HG02938 (cell line): ENCODE measurements at regions not wholly inside any gene's neighbourhood (a gene's known extent, or its start where the extent isn't known, plus 50 kb on each side); places are given as distances from the start of the nearest gene placed in this dataset.

Source experiments
- ATAC-seq: cut with Tn5 transposase; IDR thresholded peaks from one replicate; pipeline ENCODE4 v1.9.1; 2021; ENCODE audit warnings: mild to moderate bottlenecking, moderate library complexity; ENCODE audit not compliant: unreplicated experiment

GRCh38 chr3:177944228-177944661 is 592.0 kb upstream of the KCNMB2 start:
- no peak for ATAC-seq

DNA sequence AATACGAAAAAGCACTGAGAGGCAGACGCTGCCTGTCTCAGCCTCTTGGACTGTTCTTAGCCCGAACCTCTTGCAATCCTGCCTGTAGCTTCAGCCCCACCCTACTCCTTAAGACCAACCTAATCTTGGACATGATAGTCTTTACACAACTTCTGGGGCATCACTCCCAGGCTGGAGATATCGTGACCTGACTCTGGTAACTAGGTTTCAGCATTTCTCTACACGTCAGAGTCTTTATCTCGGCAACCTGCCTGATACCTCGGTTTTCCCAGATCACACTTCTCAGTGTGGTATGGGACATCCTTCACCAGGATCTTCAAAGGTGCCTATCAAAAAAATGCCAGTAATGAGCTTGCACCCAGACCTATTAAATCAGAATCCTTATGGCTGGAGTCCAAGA is 590.2 kb upstream of the KCNMB2 start:
- ATAC-seq, result no peak

GRCh38 chr3:177946497-177946896 is 589.7 kb upstream of the KCNMB2 start:
- ATAC-seq, result no peak

GRCh38 chr3:177946936-177947335 is 589.3 kb upstream of the KCNMB2 start:
- no peak for ATAC-seq

- ATAC-seq, result no peak
These were observed 588.3 kb upstream of the KCNMB2 start for GRCh38 chr3:177947901-177948300.

DNA sequence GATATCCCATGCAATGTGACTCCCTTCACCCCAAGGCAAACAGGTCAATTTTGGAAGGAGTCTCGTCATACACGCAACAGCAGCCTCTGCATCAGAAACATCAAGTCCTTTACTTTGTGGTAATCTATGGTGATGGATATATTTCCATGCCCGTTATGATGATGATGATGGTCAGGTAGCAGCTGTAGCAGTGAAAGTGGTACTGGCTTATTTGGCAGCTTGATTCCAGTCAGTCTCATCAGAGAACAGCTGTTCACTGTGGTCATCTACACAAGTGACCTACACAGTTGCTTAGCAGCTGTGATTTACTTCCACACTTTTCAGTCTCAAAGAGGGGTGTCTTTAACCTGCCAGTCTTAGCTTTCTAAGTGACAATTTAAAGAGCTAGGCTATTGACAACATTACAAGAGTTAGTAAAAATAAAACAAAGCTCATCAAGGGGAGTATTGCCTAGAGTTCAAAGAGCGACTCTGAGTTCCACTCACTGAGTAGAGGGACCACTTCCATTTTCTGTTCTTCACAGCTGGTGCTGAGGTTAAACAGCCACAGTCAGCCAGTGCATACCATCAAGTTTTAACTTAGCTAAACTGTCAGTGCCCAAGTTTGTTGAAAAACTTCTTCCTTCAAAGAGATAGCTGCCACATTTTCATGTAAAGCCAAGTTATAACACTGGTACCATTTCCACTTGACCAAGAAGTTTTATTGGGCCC is 587.4 kb upstream of the KCNMB2 start:
- peak; percentile 68 for ATAC-seq

DNA sequence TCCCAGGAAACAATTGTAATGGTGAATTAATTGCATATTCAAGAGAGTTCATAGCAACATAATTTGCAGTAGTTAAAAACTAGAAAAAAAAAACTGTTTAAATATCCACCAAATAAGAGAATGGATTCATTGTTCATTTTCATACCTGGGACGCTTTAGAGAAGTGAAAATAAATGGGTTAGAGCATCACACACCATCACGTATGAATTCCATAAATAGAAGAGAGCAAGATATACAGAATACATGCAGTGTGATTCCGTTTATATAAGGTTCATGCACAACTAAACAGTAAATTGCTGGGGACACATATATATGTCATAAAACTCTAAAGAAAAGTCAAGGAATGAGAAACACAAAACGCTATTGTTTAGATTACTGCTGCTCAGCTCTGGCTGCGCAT is 577.0 kb upstream of the KCNMB2 start:
- ATAC-seq, result no peak

DNA sequence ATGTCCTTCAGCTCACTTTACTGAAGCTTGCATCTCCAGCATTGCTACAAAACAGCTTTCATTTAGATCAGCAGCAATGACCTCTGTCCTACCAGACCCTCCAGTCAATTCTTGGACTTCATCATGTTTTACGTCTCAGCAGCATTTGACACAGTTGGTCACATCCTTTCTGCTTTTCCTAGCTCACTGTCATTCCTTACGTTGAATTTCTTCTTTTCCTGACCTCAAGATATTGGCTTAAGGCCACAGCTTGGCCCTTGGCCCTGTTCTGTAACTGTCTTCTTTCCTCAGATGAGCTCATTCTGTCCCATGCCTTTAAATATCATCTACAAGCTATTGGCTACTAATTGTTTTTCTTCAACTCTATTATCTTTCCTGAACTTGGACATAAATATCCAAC is 576.2 kb upstream of the KCNMB2 start:
- no peak for ATAC-seq

DNA sequence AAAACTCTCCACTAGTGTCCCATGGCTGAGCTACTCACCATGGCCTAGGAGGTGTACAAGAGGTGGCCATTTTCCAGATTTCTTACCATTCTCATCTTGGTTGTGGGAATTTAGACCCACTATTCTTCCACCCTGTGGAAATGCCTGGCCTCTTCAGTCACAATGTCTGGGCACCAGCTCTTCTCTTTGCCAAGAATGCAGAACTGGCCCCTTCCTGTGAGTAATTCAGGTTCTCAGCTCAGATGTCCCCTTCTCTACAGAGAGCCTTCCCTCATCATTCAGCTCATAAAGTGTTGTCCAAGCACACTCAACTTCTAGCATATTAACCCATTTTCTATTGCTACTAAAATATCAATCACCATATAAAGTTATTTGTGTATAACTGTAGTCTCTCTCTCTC is 575.5 kb upstream of the KCNMB2 start:
- ATAC-seq, result no peak

- no peak for ATAC-seq
These were observed 574.5 kb upstream of the KCNMB2 start for GRCh38 chr3:177961784-177962183.

DNA sequence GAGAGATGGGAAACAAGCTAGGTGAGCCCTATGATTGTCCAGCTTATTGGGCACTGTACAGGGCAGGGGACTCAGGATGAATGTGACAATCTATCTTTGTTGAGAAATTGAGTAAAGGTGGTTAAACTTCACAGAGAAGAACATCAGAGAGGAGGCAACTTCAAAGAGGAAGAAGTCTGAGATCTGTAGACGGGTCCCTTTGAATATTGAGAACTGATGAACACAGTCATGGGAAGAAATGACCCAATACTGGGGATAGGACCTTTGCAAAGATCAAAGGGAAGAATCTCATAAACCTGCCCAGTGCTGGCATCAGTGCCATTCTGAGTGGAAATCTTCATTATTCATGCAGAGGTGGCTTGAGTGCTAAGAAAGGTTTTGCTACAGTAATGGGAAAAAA is 569.7 kb upstream of the KCNMB2 start:
- ATAC-seq, result no peak

GRCh38 chr3:177968891-177969290 is 567.3 kb upstream of the KCNMB2 start:
- ATAC-seq, result no peak

- ATAC-seq, result peak; percentile 52
These were observed 562.9 kb upstream of the KCNMB2 start for GRCh38 chr3:177973241-177973840.

GRCh38 chr3:177976241-177976640 is 560.0 kb upstream of the KCNMB2 start:
- no peak for ATAC-seq

DNA sequence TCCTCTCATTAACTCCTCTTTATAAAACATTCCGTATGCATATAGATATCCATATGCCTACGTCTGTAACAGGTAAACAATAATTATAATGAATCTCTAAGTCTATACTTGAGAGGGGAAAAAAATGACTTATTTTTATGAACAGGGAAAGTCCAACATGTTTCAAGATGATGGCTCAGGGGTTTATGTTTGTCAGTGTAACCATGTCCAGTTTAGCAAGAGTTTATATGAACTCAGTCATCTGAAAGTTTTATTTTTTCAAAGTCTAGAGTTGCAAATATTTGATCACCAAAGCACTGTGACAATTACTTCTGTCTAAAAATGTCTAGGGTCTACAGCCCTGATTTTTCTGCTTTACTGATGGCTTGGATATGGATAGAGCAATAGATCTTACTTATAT is 559.4 kb upstream of the KCNMB2 start:
- ATAC-seq, result no peak

- ATAC-seq, result no peak
These were observed 558.7 kb upstream of the KCNMB2 start for GRCh38 chr3:177977381-177978158.

DNA sequence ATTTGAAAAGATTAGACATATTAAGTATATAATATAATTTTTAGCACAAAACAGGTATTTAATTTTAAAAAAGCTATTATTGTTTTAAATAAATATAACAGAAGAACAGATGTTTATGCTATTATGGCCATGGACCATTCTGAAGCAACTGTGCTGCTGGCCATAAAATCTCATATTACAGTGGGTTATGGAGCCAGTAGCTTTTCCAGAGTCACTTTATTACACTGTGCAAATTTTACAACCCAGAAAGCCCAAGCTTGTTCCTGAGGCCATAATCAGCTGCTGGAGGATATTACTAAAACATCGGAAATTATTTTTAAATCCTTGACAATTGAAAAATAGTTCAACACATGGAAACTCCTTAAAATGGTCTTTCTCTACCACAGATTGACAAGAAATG is 557.3 kb upstream of the KCNMB2 start:
- ATAC-seq, result no peak

- no peak for ATAC-seq
These were observed 556.5 kb upstream of the KCNMB2 start for GRCh38 chr3:177979703-177980102.

- peak; percentile 50 for ATAC-seq
These were observed 554.7 kb upstream of the KCNMB2 start for GRCh38 chr3:177981576-177981975.

DNA sequence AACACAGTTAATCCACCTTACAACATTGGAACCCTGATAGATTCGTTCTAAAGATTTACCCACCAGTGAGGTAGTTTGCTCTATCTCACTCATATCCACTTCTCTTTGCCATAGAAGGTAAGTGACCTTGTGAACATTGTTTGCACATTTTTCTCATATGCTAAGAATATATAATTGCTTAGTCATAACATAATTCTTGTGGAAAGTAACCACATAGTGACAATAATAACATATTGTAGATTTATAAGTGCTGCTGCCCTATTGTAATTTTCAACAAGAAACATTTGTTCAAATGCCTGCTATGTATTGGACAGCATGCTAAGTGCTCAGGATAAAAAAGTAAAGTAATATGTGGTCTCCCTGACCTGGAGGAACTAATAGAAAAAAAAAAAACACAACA is 554.2 kb upstream of the KCNMB2 start:
- peak; percentile 49 for ATAC-seq

DNA sequence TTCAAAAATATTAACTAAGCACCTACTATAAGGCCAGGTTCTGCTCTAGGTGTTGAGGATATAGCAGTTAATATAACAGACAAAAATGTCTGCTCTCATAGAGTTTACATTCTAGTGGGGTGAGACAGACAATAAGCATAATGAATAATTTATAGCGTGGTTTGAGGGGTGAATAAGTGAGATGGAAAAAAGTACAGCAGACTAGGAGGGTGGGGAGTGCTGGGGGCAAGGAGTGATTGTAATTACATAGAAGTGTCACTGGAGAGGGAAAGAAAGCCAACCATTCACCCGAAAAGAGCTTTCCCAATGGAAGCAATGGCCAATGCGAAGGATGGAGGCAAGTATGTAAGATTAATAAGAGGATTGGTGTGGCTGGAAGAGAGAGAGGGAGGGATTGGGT is 552.9 kb upstream of the KCNMB2 start:
- ATAC-seq, result no peak
